ENCODE measurements at regions not wholly inside any gene's neighbourhood (a gene's known extent, or its start where the extent isn't known, plus 50 kb on each side); places are given as distances from the start of the nearest gene placed in this dataset.

DNA sequence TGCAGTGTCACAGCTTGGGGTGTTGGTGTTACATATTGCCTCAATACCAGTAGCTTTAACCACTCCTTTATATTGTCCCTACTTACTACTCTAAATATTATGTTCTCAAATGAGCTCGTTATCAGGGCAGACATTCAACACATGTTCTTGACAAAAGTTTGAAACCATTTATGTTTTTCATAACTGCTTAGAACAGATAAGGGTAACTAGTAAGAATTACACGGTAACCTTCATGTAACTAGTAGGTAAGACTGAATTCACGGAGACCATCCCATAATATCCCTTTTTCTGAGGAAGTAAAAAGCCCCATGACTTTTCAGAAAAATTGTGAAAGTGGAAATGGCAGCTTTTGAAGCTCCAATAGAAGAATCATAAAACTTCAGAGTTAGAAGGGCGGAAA lies 59.6 kb upstream of the CENPW start:
- TF ChIP-seq CTCF (IDR thresholded peaks at IDR 0.05) (no peak), POLR2A (IDR thresholded peaks at IDR 0.05) (no peak)

Measured in uterus (tissue), 2 donors.